ENCODE measurements at regions not wholly inside any gene's neighbourhood (a gene's known extent, or its start where the extent isn't known, plus 50 kb on each side); places are given as distances from the start of the nearest gene placed in this dataset.

GRCh38 chr9:86670076-86670475, 277.2 kb downstream of the GAS1 start:
- H4K20me1 ChIP-seq (ENCODE audit: insufficient read depth, low read length), result no peaks in the 10 kb centered on the region
- TF ChIP-seq, protein P1, sequence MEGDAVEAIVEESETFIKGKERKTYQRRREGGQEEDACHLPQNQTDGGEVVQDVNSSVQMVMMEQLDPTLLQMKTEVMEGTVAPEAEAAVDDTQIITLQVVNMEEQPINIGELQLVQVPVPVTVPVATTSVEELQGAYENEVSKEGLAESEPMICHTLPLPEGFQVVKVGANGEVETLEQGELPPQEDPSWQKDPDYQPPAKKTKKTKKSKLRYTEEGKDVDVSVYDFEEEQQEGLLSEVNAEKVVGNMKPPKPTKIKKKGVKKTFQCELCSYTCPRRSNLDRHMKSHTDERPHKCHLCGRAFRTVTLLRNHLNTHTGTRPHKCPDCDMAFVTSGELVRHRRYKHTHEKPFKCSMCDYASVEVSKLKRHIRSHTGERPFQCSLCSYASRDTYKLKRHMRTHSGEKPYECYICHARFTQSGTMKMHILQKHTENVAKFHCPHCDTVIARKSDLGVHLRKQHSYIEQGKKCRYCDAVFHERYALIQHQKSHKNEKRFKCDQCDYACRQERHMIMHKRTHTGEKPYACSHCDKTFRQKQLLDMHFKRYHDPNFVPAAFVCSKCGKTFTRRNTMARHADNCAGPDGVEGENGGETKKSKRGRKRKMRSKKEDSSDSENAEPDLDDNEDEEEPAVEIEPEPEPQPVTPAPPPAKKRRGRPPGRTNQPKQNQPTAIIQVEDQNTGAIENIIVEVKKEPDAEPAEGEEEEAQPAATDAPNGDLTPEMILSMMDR (IDR thresholded peaks at IDR 0.05; ENCODE audit: insufficient read depth, low read depth, low read length), result no peak
- no peak for TF ChIP-seq EZH2 (IDR thresholded peaks at IDR 0.05; ENCODE audit: insufficient read depth, low read length)
- H3K27me3 ChIP-seq (ENCODE audit: insufficient read depth, low read length), result peaks cover 2% of the 10 kb centered on the region
- no peak for DNase-seq (ENCODE audit: low read depth)
- H3K27ac ChIP-seq (ENCODE audit: low read depth, low read length), result no peak overlapping the region
- H2AFZ ChIP-seq (ENCODE audit: low read depth, low read length), result no peak overlapping the region
- no peak overlapping the region for H3K4me3 ChIP-seq (ENCODE audit: insufficient read depth, low read depth, low read length)
- Mint-ChIP-seq H3K4me3 (ENCODE audit: unreplicated experiment) (no peak overlapping the region), H3K9me3 (ENCODE audit: unreplicated experiment) (no peaks in the 10 kb centered on the region), H3K4me1 (ENCODE audit: low read depth, unreplicated experiment) (peaks cover 23% of the 10 kb centered on the region), H3K36me3 (ENCODE audit: low read depth, unreplicated experiment) (peaks cover 4% of the 10 kb centered on the region), H3K27me3 (ENCODE audit: low read depth, unreplicated experiment) (peaks cover 6% of the 10 kb centered on the region), H3K27ac (ENCODE audit: unreplicated experiment) (no peak overlapping the region)
- H3K36me3 ChIP-seq (ENCODE audit: insufficient read depth, low read length), result no peaks in the 10 kb centered on the region
- no peak overlapping the region for H3K9ac ChIP-seq (ENCODE audit: low read length)
- H3K4me2 ChIP-seq (ENCODE audit: low read length), result no peak overlapping the region
- H3K4me1 ChIP-seq (ENCODE audit: insufficient read depth, low read length), result peaks cover 6% of the 10 kb centered on the region
- peaks cover 2% of the 10 kb centered on the region for H3K9me3 ChIP-seq (ENCODE audit: insufficient read depth, low read depth, low read length)
- FAIRE-seq, result no peak
- H3K79me2 ChIP-seq (ENCODE audit: insufficient read depth, low read length), result no peaks in the 10 kb centered on the region

GRCh38 chr9:86669422-86669821, 277.9 kb downstream of the GAS1 start:
- Histone ChIP-seq H3K27me3 (ENCODE audit: insufficient read depth, low read length) (peaks cover 2% of the 10 kb centered on the region), H3K4me2 (ENCODE audit: low read length) (no peak overlapping the region), H3K4me1 (ENCODE audit: insufficient read depth, low read length) (peaks cover 6% of the 10 kb centered on the region), H3K27ac (ENCODE audit: low read depth, low read length) (no peak overlapping the region), H3K36me3 (ENCODE audit: insufficient read depth, low read length) (no peaks in the 10 kb centered on the region), H3K9me3 (ENCODE audit: insufficient read depth, low read depth, low read length) (peaks cover 2% of the 10 kb centered on the region), H3K9ac (ENCODE audit: low read length) (no peak overlapping the region), H3K79me2 (ENCODE audit: insufficient read depth, low read length) (no peaks in the 10 kb centered on the region), H4K20me1 (ENCODE audit: insufficient read depth, low read length) (no peaks in the 10 kb centered on the region), H3K4me3 (ENCODE audit: insufficient read depth, low read depth, low read length) (no peak overlapping the region), H2AFZ (ENCODE audit: low read depth, low read length) (no peak overlapping the region)
- peaks cover 19% of the 10 kb centered on the region for H3K4me1 Mint-ChIP-seq (ENCODE audit: low read depth, unreplicated experiment)
- DNase-seq (ENCODE audit: low read depth), result no peak
- TF ChIP-seq EZH2 (IDR thresholded peaks at IDR 0.05; ENCODE audit: insufficient read depth, low read length), result no peak
- TF ChIP-seq, protein P1 (IDR thresholded peaks at IDR 0.05; ENCODE audit: insufficient read depth, low read depth, low read length), result no peak
- FAIRE-seq, result no peak
- peaks cover 6% of the 10 kb centered on the region for H3K27me3 Mint-ChIP-seq (ENCODE audit: low read depth, unreplicated experiment)
- H3K27ac Mint-ChIP-seq (ENCODE audit: unreplicated experiment), result no peak overlapping the region
- peaks cover 4% of the 10 kb centered on the region for H3K36me3 Mint-ChIP-seq (ENCODE audit: low read depth, unreplicated experiment)
- no peaks in the 10 kb centered on the region for H3K9me3 Mint-ChIP-seq (ENCODE audit: unreplicated experiment)
- no peak overlapping the region for H3K4me3 Mint-ChIP-seq (ENCODE audit: unreplicated experiment)

DNA sequence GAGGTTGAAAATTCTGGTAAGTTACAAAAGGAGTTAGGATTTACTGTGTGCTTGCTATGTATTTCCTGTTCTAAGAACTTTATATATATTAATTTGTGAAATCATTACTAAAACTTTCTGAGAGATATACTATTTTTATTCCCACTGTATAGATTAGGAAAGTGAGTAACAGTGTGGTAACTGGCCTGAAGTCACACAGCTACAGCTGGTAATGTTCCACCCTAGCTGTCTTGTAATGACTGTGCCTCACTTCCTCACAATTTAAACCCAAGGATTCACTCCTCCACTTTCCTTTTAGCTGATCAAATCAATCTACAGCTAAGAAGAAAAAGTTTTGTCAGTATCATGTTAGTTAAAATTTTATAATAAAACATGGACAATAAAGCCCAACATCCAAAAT, 278.8 kb downstream of the GAS1 start:
- FAIRE-seq, result no peak
- Mint-ChIP-seq H3K4me1 (ENCODE audit: low read depth, unreplicated experiment) (peaks cover 12% of the 10 kb centered on the region), H3K27me3 (ENCODE audit: low read depth, unreplicated experiment) (peaks cover 6% of the 10 kb centered on the region)

More for the DNA sequence above, 278.8 kb downstream of the GAS1 start:
- Histone ChIP-seq H3K4me2 (ENCODE audit: low read length) (no peak overlapping the region), H3K4me3 (ENCODE audit: insufficient read depth, low read depth, low read length) (no peak overlapping the region), H3K9ac (ENCODE audit: low read length) (no peak overlapping the region), H3K27ac (ENCODE audit: low read depth, low read length) (no peak overlapping the region), H4K20me1 (ENCODE audit: insufficient read depth, low read length) (no peaks in the 10 kb centered on the region), H3K79me2 (ENCODE audit: insufficient read depth, low read length) (no peaks in the 10 kb centered on the region), H3K9me3 (ENCODE audit: insufficient read depth, low read depth, low read length) (peaks cover 2% of the 10 kb centered on the region), H3K27me3 (ENCODE audit: insufficient read depth, low read length) (no peaks in the 10 kb centered on the region), H3K4me1 (ENCODE audit: insufficient read depth, low read length) (peaks cover 6% of the 10 kb centered on the region), H2AFZ (ENCODE audit: low read depth, low read length) (no peak overlapping the region), H3K36me3 (ENCODE audit: insufficient read depth, low read length) (no peaks in the 10 kb centered on the region)
- H3K36me3 Mint-ChIP-seq (ENCODE audit: low read depth, unreplicated experiment), result peaks cover 4% of the 10 kb centered on the region
- no peak overlapping the region for H3K4me3 Mint-ChIP-seq (ENCODE audit: unreplicated experiment)
- DNase-seq (ENCODE audit: low read depth), result no peak
- TF ChIP-seq, protein P1 (IDR thresholded peaks at IDR 0.05; ENCODE audit: insufficient read depth, low read depth, low read length), result no peak
- no peak for TF ChIP-seq EZH2 (IDR thresholded peaks at IDR 0.05; ENCODE audit: insufficient read depth, low read length)
- H3K27ac Mint-ChIP-seq (ENCODE audit: unreplicated experiment), result no peak overlapping the region
- no peaks in the 10 kb centered on the region for H3K9me3 Mint-ChIP-seq (ENCODE audit: unreplicated experiment)

All from astrocyte (in vitro differentiated cells and primary cell).